SK-N-MC (cell line): ENCODE measurements at regions not wholly inside any gene's neighbourhood (a gene's known extent, or its start where the extent isn't known, plus 50 kb on each side); places are given as distances from the start of the nearest gene placed in this dataset.

ENCODE experiments used
- EZH2 ChIP-seq: fragments of 200-600 bp; sonication (generic); IDR thresholded peaks from one replicate; pipeline ENCODE4 v1.6.1; 2017; ENCODE audit warnings: antibody characterized with exemption
- POLR2AphosphoS5 ChIP-seq: IDR thresholded peaks from 2 replicates; pipeline ENCODE4 v1.6.1; 2012; ENCODE audit warnings: mild to moderate bottlenecking, low read depth, low read length, borderline replicate concordance

GRCh38 chr1:5727191-5727590, 265.0 kb downstream of the NPHP4 start:
- TF ChIP-seq EZH2, result no peak
- TF ChIP-seq POLR2AphosphoS5, result no peak
